NB4 (cell line): ENCODE measurements at regions not wholly inside any gene's neighbourhood (a gene's known extent, or its start where the extent isn't known, plus 50 kb on each side); places are given as distances from the start of the nearest gene placed in this dataset.

Experiments
- DNase-seq: peaks from one replicate; pipeline ENCODE4 v3.0.0; 2010; ENCODE audit warnings: low read depth
- H3K4me3 ChIP-seq: one replicate; pipeline ENCODE4 v1.5.1; 2011; ENCODE audit warnings: mild to moderate bottlenecking, low read depth, low read length, moderate library complexity
- MYC ChIP-seq: IDR thresholded peaks from 2 replicates; pipeline ENCODE4 v1.6.1; 2011; ENCODE audit warnings: low read depth, low read length
- POLR2A ChIP-seq: IDR thresholded peaks from 2 replicates; pipeline ENCODE4 v1.6.1; 2011; ENCODE audit warnings: mild to moderate bottlenecking; ENCODE audit not compliant: insufficient read length; ENCODE audit errors: extremely low read depth
- TF ChIP-seq, protein P1 (sequence below): IDR thresholded peaks from one replicate; pipeline ENCODE4 v1.5.1; 2012; ENCODE audit warnings: low read depth, low read length
- TF ChIP-seq, protein P2 (sequence below): IDR thresholded peaks from 2 replicates; pipeline ENCODE4 v1.6.1; 2011; ENCODE audit warnings: low read depth, low read length

DNA sequence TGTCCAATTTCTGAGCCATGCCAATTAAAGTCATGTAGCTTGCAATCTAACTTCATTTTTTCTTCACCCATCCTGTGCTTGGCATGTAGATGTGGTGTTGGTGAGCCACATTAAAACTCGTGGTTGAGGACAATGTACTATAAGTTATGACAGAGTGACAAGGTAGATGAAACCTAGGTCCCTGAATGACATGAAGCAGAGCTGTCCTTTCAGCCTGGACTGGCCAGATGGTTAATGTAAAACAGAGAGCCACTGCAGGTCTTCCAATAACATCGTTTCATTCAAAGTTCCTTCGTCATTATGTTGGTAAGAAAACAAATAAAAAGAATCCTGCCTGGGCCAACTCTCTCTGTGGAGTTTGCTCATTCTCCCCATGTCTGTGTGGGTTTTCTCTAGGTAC, 856.5 kb upstream of the SEMA6A start:
- TF ChIP-seq POLR2A (no peak), MYC (no peak)
- TF ChIP-seq, protein P1, sequence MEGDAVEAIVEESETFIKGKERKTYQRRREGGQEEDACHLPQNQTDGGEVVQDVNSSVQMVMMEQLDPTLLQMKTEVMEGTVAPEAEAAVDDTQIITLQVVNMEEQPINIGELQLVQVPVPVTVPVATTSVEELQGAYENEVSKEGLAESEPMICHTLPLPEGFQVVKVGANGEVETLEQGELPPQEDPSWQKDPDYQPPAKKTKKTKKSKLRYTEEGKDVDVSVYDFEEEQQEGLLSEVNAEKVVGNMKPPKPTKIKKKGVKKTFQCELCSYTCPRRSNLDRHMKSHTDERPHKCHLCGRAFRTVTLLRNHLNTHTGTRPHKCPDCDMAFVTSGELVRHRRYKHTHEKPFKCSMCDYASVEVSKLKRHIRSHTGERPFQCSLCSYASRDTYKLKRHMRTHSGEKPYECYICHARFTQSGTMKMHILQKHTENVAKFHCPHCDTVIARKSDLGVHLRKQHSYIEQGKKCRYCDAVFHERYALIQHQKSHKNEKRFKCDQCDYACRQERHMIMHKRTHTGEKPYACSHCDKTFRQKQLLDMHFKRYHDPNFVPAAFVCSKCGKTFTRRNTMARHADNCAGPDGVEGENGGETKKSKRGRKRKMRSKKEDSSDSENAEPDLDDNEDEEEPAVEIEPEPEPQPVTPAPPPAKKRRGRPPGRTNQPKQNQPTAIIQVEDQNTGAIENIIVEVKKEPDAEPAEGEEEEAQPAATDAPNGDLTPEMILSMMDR, result no peak
- TF ChIP-seq, protein P2, sequence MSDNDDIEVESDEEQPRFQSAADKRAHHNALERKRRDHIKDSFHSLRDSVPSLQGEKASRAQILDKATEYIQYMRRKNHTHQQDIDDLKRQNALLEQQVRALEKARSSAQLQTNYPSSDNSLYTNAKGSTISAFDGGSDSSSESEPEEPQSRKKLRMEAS, result no peak
- DNase-seq, result no peak
- H3K4me3 ChIP-seq, result no peak overlapping the region

DNA sequence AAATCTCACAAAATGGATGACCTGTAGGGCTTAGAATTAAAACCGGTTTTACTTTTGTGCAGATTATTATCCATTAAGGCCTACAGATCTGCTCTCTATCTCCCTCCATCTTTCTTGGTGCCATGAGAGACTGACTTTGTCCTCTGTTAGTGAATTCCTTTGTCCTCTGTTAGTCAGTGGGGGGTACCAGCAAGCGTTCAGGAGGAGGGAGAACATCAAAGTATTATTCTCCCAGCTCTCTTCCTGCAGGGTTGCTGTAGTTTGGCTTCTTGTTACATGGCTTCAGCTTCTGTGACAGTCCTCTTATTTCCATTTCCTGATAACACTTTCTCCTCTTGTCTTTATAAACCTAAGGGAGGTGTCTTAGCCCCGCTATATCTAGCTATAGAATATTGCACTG, 850.5 kb upstream of the SEMA6A start:
- DNase-seq, result no peak
- no peak for TF ChIP-seq POLR2A
- TF ChIP-seq, protein P1, result no peak
- TF ChIP-seq, protein P2, result no peak
- no peak for TF ChIP-seq MYC
- H3K4me3 ChIP-seq, result no peak overlapping the region

DNA sequence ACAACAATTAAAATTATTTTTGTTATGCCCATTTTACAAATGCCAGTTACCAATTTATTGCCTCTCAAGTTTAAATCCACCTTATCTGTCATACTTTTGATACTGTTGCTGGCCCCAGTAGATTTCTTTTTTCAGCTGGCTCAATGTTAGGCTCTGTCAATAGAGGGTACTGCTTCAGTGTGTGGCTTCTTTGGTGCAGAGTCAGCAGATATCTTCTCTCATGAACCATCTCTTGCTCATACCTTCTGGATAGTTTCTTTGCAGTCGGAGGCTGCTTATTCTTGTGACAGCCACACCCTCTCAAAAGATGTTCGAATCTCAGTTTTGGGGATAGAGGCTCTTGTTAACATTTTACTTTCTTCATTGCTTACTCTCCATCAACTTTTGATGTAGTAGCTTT, 849.9 kb upstream of the SEMA6A start:
- TF ChIP-seq POLR2A (no peak), MYC (no peak)
- TF ChIP-seq, protein P2, result no peak
- TF ChIP-seq, protein P1, result no peak
- no peak overlapping the region for H3K4me3 ChIP-seq
- DNase-seq, result no peak

DNA sequence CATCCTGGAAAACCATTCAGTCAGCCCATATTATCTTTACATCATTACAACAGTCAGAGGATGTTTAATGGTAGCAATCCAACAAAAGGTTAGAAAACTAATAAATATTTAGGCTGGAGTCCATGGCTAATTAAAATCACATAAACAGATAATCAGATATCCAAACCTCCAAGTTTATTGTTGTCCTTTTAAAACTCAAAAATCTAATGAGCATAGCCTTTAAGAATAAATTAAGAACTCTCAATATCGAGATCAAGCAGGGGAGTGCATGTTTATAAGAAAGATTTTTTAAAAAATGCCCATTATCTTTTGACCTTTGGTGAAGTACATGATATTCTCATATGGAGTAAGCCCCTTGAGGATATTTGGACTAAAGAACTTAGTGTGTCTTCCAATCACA, 842.9 kb upstream of the SEMA6A start:
- DNase-seq, result no peak
- no peak overlapping the region for H3K4me3 ChIP-seq
- TF ChIP-seq POLR2A, result no peak
- TF ChIP-seq, protein P2, result no peak
- TF ChIP-seq MYC, result no peak
- TF ChIP-seq, protein P1, result no peak

DNA sequence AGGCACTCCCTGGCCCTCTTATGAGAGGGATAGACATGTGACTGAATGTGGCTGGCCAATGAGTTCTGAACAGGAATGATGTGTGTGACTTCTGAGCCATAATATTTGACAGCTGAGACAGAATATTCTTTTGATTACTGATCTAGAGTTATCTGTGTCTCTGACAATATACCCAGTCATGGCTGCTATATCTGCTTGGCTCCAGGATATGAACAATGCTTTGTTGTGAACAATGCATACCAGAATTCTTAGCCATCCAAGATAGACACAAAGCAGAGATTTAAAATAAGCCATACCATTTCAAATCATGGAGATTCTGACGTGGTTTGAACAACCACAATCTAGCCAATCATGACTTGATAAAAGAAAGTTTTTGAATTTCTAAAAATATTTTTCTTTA, 840.3 kb upstream of the SEMA6A start:
- TF ChIP-seq POLR2A (no peak), MYC (no peak)
- TF ChIP-seq, protein P1, result no peak
- TF ChIP-seq, protein P2, result no peak
- no peak for DNase-seq
- no peak overlapping the region for H3K4me3 ChIP-seq

DNA sequence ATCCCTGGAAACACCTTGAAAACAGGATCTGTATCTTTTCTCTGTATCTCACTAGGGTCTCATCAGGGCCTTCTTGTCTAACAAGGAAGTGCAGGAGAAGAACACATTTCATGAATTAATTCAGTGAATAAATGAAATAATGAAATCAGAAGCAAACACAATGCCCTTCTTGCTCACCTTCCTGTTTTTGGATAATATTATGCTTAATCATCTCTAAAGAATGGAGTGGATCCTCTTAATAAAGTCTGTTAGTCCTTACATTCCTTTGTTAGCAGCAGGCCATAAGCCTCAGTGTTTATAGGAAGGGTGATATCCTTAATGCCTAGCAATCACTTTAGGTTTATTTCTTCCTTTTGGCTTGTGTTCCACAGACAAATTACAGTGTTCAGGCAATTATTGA, 837.1 kb upstream of the SEMA6A start:
- H3K4me3 ChIP-seq, result no peak overlapping the region
- DNase-seq, result no peak
- TF ChIP-seq, protein P2, result no peak
- TF ChIP-seq, protein P1, result no peak
- TF ChIP-seq MYC (no peak), POLR2A (no peak)
